Gastrocnemius medialis (tissue), 4 donors: ENCODE measurements at regions not wholly inside any gene's neighbourhood (a gene's known extent, or its start where the extent isn't known, plus 50 kb on each side); places are given as distances from the start of the nearest gene placed in this dataset.

Experiments used
- CTCF ChIP-seq, 5 experiments: fragments of 450-650 bp in 3 of 5; fragments of 200-600 bp in 2 of 5; sonication (generic) in 2 of 5; IDR thresholded peaks in 4 of 5; conservative IDR thresholded peaks in 1 of 5; 1 replicate in 4 of 5; 2 replicates in 1 of 5; pipeline ENCODE4 v1.5.1; 2016 to 2019; ENCODE audit warnings: antibody characterized with exemption in 5 of 5, mild to moderate bottlenecking in 3 of 5, moderate library complexity in 3 of 5
- POLR2A ChIP-seq, 2 donors: fragments of 450-650 bp; IDR thresholded peaks; one replicate each; pipeline ENCODE4 v1.6.1; 2017; ENCODE audit warnings: antibody characterized with exemption in 2 of 2, mild to moderate bottlenecking in 2 of 2, moderate library complexity in 2 of 2

GRCh38 chr11:92324890-92325289 is 100.3 kb downstream of the FAT3 start:
- TF ChIP-seq POLR2A (IDR thresholded peaks at IDR 0.05) (no peak), CTCF (IDR thresholded peaks at IDR 0.05 in 4 of 5, conservative IDR thresholded peaks at IDR 0.05 in 1 of 5) (no peak)
